DND-41 (cell line): ENCODE measurements at regions not wholly inside any gene's neighbourhood (a gene's known extent, or its start where the extent isn't known, plus 50 kb on each side); places are given as distances from the start of the nearest gene placed in this dataset.

Source experiments
- ATAC-seq: fragments of 200-7000 bp; cut with Tn5 transposase; 3 replicates; pipeline ENCODE4 v1.9.1; 2021; ENCODE audit warnings: low read depth; ENCODE audit not compliant: insufficient read depth
- DNase-seq: peaks from one replicate; pipeline ENCODE4 v3.0.0-alpha.2; 2020
- H2AFZ ChIP-seq: 2 replicates; pipeline ENCODE4 v1.6.0; 2012; ENCODE audit warnings: low read depth, low read length
- H3K27ac ChIP-seq: 2 replicates; pipeline ENCODE4 v1.5.1; 2012; ENCODE audit warnings: low read length, inconsistent platforms
- H3K27me3 ChIP-seq: fragments of 200-600 bp; sonication (generic); 2 replicates; pipeline ENCODE4 v1.6.0; 2012; ENCODE audit warnings: low read length, mild to moderate bottlenecking, inconsistent platforms; ENCODE audit not compliant: insufficient read depth, poor library complexity
- H3K36me3 ChIP-seq: 2 replicates; pipeline ENCODE4 v1.5.1; 2012; ENCODE audit warnings: low read length, inconsistent platforms; ENCODE audit not compliant: insufficient read depth
- H3K4me1 ChIP-seq: 2 replicates; pipeline ENCODE4 v1.5.1; 2012; ENCODE audit warnings: mild to moderate bottlenecking, low read length; ENCODE audit not compliant: insufficient read depth
- H3K4me2 ChIP-seq: 2 replicates; pipeline ENCODE4 v1.6.0; 2012; ENCODE audit warnings: mild to moderate bottlenecking, moderate library complexity, low read length, inconsistent platforms; ENCODE audit not compliant: insufficient read depth
- H3K4me3 ChIP-seq, 2 experiments: fragments of 200-600 bp in 1 of 2; shearing (Covaris generic) in 1 of 2; 2 replicates each; pipeline ENCODE4 v1.5.1; 2012 to 2016; ENCODE audit warnings: inconsistent platforms in 2 of 2, low read length in 2 of 2, mild to moderate bottlenecking in 2 of 2, low read depth in 1 of 2, moderate library complexity in 1 of 2
- H3K79me2 ChIP-seq: 2 replicates; pipeline ENCODE4 v1.6.0; 2012; ENCODE audit warnings: low read length, inconsistent platforms; ENCODE audit not compliant: insufficient read depth
- H3K9ac ChIP-seq: 2 replicates; pipeline ENCODE4 v1.6.0; 2012; ENCODE audit warnings: low read depth, mild to moderate bottlenecking, inconsistent platforms, low read length, moderate library complexity
- H3K9me3 ChIP-seq: 2 replicates; pipeline ENCODE4 v1.5.1; 2012; ENCODE audit warnings: low read length, moderate library complexity, mild to moderate bottlenecking, inconsistent platforms; ENCODE audit not compliant: insufficient read depth, severe bottlenecking
- H4K20me1 ChIP-seq: 2 replicates; pipeline ENCODE4 v1.6.0; 2012; ENCODE audit warnings: low read length; ENCODE audit not compliant: insufficient read depth
- EZH2 ChIP-seq: IDR thresholded peaks from 3 replicates; pipeline ENCODE4 v1.6.1; 2012; ENCODE audit warnings: borderline replicate concordance, low read depth, mild to moderate bottlenecking, moderate library complexity, low read length, inconsistent platforms; ENCODE audit not compliant: severe bottlenecking
- TF ChIP-seq, protein P1 (sequence below): IDR thresholded peaks from 2 replicates; pipeline ENCODE4 v1.5.1; 2012; ENCODE audit warnings: borderline replicate concordance, low read length, moderate library complexity, mild to moderate bottlenecking; ENCODE audit not compliant: poor library complexity, severe bottlenecking; ENCODE audit errors: extremely low read depth

DNA sequence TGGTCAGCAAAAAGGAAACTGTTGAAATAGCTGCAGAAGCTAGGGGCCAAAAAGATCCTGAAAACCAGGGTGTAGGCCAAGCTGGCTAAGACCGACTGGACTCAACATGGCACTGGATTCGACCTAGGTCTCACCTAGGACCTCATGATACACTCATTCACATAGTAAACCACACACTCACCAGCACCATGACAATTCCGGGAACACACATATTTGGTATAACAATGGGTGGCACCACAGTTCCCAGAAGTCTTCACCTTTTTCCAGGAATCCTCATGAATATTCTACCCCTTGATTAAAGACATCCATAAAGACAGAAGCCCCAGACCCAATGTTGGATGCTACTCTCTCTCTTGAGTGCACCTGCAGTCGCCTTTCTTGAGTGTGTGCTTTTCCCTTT, 460.1 kb downstream of the TMEM114 start:
- H3K4me2 ChIP-seq = no peak overlapping the region
- no peak for TF ChIP-seq EZH2
- TF ChIP-seq, protein P1, sequence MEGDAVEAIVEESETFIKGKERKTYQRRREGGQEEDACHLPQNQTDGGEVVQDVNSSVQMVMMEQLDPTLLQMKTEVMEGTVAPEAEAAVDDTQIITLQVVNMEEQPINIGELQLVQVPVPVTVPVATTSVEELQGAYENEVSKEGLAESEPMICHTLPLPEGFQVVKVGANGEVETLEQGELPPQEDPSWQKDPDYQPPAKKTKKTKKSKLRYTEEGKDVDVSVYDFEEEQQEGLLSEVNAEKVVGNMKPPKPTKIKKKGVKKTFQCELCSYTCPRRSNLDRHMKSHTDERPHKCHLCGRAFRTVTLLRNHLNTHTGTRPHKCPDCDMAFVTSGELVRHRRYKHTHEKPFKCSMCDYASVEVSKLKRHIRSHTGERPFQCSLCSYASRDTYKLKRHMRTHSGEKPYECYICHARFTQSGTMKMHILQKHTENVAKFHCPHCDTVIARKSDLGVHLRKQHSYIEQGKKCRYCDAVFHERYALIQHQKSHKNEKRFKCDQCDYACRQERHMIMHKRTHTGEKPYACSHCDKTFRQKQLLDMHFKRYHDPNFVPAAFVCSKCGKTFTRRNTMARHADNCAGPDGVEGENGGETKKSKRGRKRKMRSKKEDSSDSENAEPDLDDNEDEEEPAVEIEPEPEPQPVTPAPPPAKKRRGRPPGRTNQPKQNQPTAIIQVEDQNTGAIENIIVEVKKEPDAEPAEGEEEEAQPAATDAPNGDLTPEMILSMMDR = no peak
- H3K36me3 ChIP-seq = no peaks in the 10 kb centered on the region
- H3K27ac ChIP-seq = no peak overlapping the region
- H3K4me1 ChIP-seq = no peaks in the 10 kb centered on the region
- no peak overlapping the region for H3K4me3 ChIP-seq
- no peaks in the 10 kb centered on the region for H3K9me3 ChIP-seq
- H3K79me2 ChIP-seq = no peaks in the 10 kb centered on the region
- no peak for ATAC-seq
- DNase-seq = no peak
- H4K20me1 ChIP-seq = no peaks in the 10 kb centered on the region
- no peaks in the 10 kb centered on the region for H3K27me3 ChIP-seq
- H3K9ac ChIP-seq = no peak overlapping the region
- H2AFZ ChIP-seq = no peak overlapping the region

DNA sequence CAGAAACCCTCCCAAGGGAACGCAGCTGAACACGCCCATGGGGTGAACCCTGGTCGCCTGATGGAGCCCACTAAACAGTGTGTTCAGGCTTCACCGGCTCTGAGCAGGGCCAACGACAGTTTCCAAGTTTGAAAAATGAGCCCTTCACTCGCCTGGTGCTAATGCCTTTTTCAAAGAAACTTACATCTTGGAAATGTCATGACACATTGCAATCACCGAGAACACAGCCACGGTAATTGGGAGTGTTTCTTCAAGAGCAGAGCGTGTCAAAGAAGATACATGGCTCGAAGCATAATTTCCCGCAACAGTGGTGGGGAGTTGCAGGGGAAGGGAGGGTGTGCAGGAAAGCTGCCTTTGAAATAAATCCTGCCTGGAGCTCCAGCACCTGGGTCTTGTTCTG, 463.2 kb downstream of the TMEM114 start:
- no peaks in the 10 kb centered on the region for H3K9me3 ChIP-seq
- H4K20me1 ChIP-seq = no peaks in the 10 kb centered on the region

DNA sequence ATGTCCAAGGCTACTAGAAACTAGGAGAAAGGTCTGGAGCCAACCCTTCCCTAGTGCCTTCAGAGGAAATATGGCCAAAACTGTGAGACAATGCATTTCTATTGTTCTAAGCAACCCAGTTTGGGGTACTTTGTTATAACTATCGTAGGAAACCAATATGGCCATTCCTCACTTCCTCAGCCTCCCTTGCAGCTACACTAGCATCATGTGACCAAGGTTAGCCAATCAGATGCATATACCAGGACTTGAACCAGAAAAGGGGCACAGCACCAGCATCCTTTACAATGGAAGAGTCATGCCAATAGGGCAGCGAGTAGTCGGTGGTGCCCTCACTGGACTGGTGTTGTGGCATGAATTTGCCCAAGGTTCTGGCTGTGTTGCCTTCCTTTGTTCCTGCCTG, 464.0 kb downstream of the TMEM114 start:
- no peak overlapping the region for H3K4me2 ChIP-seq
- no peak overlapping the region for H3K27ac ChIP-seq
- no peaks in the 10 kb centered on the region for H3K79me2 ChIP-seq
- ATAC-seq (no peak), DNase-seq (no peak)
- H3K27me3 ChIP-seq = no peaks in the 10 kb centered on the region
- no peak overlapping the region for H3K4me3 ChIP-seq
- H4K20me1 ChIP-seq = no peaks in the 10 kb centered on the region
- H2AFZ ChIP-seq = no peak overlapping the region
- H3K4me1 ChIP-seq = no peaks in the 10 kb centered on the region
- no peaks in the 10 kb centered on the region for H3K9me3 ChIP-seq
- TF ChIP-seq, protein P1 = no peak
- no peak for TF ChIP-seq EZH2
- no peaks in the 10 kb centered on the region for H3K36me3 ChIP-seq
- H3K9ac ChIP-seq = no peak overlapping the region

More for the DNA sequence above, 463.2 kb downstream of the TMEM114 start:
- Histone ChIP-seq H2AFZ (no peak overlapping the region), H3K36me3 (no peaks in the 10 kb centered on the region), H3K27ac (no peak overlapping the region), H3K4me3 (no peak overlapping the region), H3K4me1 (no peaks in the 10 kb centered on the region), H3K79me2 (no peaks in the 10 kb centered on the region), H3K9ac (no peak overlapping the region), H3K4me2 (no peak overlapping the region), H3K27me3 (no peaks in the 10 kb centered on the region)
- no peak for ATAC-seq
- no peak for DNase-seq
- TF ChIP-seq, protein P1 = no peak
- TF ChIP-seq EZH2 = no peak

DNA sequence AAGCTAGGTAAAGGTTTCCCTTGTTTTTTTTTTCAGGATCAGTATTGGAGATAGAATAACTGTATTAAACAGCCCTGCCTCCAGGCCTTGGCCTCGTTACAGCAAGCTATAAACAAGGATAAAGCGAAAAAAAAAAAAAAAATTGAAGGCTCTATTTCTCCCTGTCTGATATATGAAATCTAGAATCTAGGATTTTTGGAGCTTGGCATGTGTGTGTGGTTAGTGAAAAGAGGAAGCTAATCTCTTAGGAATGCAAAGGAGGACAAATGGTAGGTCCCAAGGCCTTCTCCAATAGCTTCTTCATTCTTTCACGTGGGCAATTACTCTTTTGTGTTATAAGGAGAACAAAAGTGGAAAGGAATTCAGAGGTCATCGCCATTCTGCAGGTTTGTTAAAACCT, 470.3 kb downstream of the TMEM114 start:
- TF ChIP-seq, protein P1 = no peak
- TF ChIP-seq EZH2 = no peak
- H3K27me3 ChIP-seq = no peaks in the 10 kb centered on the region
- H3K9ac ChIP-seq = no peak overlapping the region
- no peaks in the 10 kb centered on the region for H3K79me2 ChIP-seq
- H2AFZ ChIP-seq = no peak overlapping the region
- no peaks in the 10 kb centered on the region for H3K36me3 ChIP-seq
- DNase-seq (no peak), ATAC-seq (no peak)
- no peak overlapping the region for H3K4me3 ChIP-seq
- H3K27ac ChIP-seq = no peak overlapping the region
- H3K4me2 ChIP-seq = no peak overlapping the region
- no peaks in the 10 kb centered on the region for H3K9me3 ChIP-seq
- H4K20me1 ChIP-seq = no peaks in the 10 kb centered on the region
- no peaks in the 10 kb centered on the region for H3K4me1 ChIP-seq
